Stimulated activated naive CD8-positive, alpha-beta T cell treated with anti-CD3 and anti-CD28 coated beads, Interleukin-15, Interleukin-2, amounts not matched to agents 100 U/mL and 50 U/mL, for 24 hours (primary cell): ENCODE measurements at regions not wholly inside any gene's neighbourhood (a gene's known extent, or its start where the extent isn't known, plus 50 kb on each side); places are given as distances from the start of the nearest gene placed in this dataset.

ENCODE experiments used
- ATAC-seq: fragments of 150-1000 bp; cut with Tn5 transposase; one replicate; pipeline ENCODE4 v1.10.0; 2021
- DNase-seq: peaks from one replicate; pipeline ENCODE4 v3.0.0; 2021

DNA sequence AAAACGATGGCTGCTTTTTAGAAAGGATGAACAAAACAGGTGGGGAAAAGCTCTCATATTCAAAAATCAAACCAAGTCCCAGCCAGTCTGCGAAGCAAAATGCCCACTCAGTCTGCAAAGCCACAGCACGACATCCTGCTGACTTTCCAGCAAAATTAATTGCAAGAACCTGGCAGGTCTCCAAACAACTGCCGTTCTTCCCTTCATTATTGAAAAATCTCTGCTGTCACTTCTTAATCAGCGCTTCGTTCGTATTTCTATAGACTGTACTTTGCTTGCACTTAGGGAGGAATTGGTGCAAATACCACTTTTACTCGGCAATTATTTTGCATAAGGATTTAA is 222.4 kb downstream of the CBLN4 start:
- ATAC-seq = no peak
- no peak for DNase-seq

DNA sequence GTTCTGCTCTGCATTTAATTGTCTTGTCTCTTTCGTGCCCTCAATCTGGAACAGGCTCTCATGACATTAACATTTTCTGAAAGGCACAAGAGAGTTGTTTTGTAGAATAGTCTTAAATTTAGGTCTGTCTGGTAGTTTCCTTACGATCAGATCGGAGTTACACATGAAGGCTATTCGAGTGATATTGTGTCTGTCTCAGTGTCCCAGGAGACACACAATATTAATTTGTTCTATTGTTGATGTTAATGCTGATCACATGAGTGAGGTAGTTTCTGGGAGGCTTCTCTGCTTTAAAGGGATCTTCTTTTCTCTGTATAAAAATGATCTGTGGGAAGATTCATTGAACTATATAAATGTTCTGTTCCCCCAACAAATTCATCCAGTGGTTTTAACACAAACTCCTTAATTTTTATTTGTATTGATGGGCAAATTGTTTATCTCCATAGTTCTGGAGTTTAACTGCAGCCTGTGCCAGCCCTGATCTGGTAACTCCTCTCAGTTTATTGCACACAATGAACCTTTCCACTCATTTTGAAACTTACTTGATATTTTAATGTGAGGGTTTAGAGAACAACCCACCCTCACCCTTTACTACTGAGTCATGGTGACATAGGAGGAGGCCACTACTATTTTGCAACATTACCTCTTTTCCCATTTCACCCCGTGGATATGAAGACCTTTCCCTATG is 223.0 kb downstream of the CBLN4 start:
- ATAC-seq = no peak
- no peak for DNase-seq

DNA sequence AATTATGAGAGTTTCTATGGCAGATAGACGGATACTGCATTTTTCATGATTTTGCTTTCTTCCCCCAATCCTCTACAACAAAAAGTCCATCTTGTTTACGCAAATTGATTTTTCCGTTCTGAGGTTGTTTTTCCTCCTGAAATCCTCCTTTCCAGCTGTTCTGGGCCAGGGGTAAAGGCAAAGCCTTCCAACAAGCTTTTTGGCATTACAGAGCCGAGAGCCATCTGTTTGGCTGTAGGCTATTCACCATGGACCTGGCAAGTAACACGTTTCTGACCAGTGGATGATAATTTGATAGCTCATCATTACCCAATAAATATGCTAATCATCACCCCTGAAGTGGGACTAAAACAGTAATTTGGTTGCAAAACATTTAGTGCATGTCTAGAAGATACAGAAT is 226.5 kb downstream of the CBLN4 start:
- ATAC-seq = no peak
- DNase-seq = no peak

DNA sequence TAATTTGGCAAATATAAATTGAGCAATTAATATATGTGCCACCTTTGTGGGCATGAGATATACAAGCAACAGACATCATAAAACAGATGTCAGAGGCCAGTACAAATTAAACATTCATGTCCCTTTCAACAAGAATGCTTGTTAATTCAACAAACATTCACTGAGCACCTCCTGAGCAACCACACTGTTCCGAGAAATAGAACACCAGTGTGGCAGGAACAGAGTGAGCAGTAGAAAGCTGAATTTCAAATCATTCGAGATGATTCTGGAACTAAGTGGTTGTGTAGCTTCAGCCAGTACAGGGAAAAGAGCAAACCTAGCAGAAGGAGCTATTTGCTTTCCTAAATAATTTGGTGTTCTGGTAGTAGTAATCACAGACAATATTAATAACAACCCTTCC is 227.7 kb downstream of the CBLN4 start:
- ATAC-seq = no peak
- no peak for DNase-seq

DNA sequence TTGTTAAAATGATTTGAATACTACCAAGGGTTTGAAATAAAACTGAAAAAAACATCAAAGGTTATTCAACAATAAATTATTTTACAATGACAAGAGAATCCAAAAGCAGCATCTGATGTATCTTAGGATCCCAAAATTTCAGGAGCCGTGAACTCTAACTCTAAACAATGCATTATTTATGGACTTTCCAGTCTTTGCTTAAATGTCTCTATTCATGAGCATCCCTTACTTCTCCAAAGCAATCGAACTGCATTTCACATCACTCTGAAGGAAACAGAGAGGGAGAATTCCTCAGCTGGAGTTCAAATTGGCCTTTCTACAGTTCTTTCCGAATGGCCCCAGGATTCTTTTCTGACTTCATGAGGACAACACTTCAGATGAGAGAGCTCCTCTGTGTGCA is 229.1 kb downstream of the CBLN4 start:
- DNase-seq (no peak), ATAC-seq (no peak)

DNA sequence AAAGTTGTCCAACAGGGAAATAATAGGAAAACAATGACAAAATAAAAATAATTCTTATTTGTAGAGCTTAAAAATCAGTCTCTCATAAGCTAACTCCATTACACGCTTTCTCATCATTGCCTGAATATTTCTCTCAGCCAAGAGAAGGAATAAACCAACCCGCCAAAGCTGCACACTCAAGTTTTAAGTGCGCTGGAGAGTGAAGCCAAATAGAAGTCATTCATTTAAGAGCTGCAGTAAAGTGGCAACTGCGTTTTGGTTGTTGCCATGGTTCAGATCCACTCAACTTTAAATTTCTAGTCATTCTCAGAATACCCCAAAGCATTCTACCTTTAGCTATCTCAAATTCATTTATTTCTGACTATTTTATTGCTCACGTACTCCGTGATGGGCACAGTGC is 230.7 kb downstream of the CBLN4 start:
- no peak for DNase-seq
- ATAC-seq = no peak

DNA sequence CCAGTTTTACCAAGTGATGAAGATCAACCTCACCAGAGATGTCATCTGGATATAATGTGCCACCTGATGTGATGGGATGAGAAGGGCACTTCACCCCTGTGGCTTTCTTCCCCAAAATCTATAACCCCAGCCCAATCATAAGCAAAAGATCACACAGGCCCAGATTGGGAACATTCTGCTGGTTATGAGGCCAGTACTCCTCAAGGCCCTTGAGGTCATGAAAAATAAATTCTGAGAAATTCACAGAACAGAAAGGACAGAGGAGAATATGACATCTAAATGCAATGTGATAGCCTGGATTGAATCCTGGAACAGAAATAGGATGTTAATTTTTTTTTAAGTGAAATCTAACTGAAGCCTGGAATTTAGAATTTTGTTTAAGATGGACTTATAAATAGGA is 243.5 kb downstream of the CBLN4 start:
- ATAC-seq = no peak
- DNase-seq = no peak

DNA sequence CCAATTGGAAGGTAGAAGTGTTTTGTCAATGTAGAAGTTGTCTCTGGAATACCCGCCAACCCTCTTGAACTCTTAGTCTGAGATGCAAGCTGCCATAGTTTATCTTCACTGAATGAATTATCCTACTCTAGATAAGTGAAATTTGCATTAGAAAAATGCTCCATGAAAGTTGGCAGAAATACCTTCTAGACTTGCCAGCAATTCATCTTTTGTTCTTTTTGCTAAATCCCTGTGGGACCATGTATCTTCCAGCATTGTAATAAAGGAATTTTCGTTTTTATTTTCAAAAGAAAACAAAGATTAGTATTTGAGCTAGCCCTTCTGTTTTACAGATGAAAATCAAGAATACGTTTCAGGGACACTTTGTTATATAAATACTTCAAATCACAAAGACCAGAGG is 244.2 kb downstream of the CBLN4 start:
- DNase-seq = no peak
- ATAC-seq = no peak

DNA sequence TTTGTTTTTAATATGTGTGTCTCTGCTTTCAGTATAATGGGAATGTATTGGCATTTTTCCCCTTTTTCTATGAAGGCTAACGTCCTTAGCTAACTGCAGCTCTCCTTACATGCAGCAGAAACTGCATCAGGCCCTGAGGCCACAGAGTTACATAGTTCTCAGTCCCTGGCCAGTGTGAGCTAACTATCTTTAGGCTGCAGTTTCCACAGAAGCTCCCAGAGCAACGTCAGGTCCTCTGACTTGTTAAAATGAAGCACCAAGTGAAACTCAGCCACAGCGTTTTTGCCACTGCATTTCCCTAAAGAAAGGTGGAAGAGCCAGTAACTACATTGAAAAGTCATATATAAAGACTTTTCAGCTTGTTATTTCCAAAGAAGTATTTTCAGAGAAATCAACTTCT is 244.7 kb downstream of the CBLN4 start:
- DNase-seq (no peak), ATAC-seq (no peak)

DNA sequence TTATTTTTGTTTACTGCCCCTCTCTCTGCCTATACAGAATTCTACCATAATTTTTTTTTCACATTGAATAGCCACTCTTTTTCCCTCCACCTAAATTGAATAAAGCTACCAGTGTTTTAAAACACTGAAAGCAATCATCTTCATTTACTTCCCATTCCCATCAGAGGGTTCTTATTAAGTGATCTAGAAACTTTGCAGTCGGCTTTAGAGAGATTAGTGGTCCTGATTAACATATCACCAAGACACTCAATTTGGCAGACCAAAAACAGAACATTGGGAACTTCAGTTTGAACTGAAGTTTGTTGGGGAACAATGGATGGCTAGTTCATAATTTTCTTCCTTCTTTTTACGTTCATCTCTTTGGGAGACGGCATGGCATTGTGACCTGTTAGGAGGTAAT is 249.5 kb downstream of the CBLN4 start:
- ATAC-seq (no peak), DNase-seq (no peak)

DNA sequence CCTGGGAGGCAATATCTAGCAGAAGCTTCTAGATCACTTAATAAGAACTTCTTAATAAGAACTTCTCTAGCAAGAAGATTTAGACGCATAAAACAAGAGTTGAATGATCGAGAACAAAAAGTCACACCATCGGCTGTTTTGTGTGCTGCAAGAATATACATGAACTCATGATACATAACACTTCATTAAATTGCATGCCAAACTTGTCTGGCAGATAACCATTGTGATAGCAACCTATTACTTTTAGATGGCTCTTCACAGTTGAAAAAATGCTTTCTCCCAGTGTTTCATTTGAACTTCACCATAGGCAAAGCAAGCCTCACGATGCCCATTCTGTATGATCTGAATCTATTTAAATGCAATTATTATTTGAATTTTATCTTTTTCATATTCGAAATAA is 249.9 kb downstream of the CBLN4 start:
- ATAC-seq = no peak
- no peak for DNase-seq

DNA sequence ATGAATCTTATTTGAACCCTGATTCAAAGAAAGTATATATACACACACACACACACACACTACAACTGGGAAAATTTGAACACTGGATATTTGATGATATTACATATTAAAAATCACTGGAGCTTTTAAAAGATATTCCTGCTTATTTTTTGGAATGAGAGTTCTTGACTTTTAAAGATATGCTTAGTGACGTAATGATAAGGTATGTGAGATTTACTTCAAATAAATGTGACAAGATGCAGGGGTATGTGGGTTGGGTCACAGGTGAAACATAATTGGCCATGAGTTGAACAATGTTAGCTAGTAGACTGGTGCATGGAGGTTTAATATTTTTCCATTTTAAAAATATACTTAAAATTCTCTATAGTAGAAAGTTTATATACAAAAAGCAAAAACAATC is 258.6 kb downstream of the CBLN4 start:
- DNase-seq (no peak), ATAC-seq (no peak)

DNA sequence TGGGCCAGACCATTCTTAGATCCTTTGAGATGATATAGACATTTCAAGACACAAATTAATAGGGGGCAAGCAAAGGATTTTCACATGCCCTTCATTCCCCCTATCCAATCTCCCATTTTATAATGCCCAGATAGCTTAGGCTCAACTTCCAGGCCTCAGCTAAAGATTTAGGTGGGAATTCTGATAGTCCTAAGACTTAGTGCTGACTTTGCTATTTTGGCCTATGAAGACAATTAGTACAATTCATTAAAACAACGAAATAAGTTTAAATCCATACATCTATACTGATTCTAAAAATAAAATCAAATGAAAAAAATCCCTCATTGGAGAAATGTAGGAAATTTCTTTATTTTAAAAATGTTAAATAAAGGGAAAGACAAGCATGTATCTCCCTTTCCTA is 259.5 kb downstream of the CBLN4 start:
- DNase-seq = no peak
- ATAC-seq = no peak

DNA sequence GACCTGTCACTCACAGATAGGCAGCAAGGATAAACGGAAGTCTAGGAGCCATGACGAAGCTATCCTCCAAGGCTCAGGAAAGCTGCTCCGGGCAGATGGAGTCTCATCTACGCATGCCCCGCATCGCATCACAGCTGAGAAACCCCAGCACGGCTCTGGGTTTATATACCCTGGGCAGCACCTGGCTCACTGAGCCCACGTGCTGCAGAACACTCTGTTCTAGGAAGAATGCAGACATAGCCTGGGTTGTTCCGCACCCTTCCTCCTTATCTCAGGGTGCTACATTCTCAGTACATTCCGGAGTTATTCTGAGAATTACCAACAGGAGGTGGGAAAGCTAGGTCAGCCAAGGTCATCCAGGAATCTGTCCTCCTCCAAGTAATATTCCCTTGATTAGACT is 260.4 kb downstream of the CBLN4 start:
- no peak for ATAC-seq
- DNase-seq = no peak

DNA sequence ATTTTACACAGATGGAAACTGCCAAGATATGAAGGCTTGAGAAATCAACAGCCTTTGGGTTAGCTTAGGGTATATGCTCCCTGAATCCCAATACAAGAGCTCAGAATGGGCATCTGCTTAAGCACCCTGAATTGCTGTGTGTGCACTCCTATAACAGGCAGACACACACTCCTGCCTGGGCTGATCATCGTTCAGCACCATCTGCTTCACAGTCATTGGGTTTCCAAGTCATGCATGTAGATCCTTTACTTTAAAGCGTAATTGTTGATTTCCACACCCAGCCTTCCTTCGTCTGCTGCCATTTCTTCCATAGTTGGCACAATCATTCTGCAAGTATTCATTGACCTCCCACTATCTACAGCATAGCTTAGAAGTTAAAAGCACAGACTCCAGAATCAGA is 263.5 kb downstream of the CBLN4 start:
- DNase-seq (no peak), ATAC-seq (no peak)

DNA sequence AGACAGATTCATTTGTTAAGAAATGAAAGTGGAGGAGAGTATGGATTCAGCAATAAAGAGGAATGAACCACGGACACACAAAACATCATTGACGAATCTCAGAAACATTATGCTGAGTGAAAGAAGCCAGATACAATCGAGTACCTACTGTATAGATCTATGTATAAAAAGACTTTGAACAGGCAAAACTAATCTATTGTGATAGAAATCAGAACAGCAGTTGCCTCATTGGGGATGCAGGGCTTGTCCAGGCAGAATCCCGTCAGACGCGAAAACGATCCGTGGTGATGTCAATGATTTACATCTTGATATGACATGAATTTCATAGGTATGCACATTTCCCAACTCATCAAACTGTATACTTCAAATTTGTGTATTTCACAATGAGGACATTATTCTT is 265.2 kb downstream of the CBLN4 start:
- ATAC-seq (no peak), DNase-seq (no peak)

DNA sequence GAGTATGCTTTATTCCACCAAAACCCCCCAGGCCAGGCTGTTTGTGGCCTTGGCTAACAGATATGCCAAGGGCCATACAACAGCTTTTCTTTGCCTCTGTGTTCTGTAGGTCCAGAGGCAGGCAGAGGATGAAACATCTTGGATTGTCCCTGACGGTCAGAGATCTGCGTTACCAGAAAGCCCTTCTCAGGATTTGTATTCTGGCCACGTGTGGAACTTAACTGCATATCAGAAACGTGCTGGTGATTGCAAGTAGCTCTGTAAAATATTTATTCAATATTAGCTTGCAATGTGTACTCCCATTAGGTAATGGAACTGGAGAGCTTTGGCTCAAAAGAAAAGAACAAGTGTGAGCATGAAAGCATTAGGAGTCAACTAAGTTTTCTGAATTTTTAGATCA is 275.0 kb downstream of the CBLN4 start:
- ATAC-seq (no peak), DNase-seq (no peak)

DNA sequence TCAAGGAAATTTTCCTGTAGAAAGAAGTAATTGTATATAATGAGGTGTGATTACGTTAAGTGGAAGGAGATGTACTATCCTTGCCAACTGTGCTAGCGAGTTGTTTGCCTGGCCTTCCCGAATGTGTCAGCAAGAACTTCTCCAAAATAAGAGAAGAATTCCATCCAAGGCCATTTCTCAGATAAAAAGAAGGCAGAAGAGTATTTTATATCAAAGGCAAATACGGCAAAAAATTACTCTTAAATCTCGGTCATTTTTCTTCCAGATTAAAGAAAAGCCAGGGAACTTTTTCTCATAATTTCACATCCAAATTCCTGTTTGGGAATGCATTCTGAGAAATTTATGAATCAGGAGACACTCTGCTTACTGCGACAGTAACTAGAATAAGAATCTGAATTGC is 290.6 kb downstream of the CBLN4 start:
- no peak for DNase-seq
- ATAC-seq = no peak

DNA sequence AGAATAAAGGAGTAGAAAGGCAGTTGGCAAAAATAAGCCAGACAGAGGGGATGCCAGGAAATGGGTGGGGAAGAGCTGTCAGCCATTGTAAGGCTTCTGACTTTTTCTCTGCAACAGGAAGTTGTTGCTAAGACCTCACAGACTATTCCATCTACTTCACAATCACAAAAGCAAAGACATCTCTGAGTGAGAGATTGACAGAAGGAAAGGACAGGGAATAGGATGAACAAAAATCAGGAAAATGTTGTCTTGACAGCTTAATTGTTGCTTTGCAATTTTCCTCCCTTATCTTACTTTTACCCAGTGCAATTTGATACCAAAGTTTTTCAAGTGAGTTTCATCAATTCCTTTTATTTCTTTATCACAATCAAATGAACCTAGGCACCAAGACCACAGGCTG is 291.2 kb downstream of the CBLN4 start:
- no peak for ATAC-seq
- no peak for DNase-seq

DNA sequence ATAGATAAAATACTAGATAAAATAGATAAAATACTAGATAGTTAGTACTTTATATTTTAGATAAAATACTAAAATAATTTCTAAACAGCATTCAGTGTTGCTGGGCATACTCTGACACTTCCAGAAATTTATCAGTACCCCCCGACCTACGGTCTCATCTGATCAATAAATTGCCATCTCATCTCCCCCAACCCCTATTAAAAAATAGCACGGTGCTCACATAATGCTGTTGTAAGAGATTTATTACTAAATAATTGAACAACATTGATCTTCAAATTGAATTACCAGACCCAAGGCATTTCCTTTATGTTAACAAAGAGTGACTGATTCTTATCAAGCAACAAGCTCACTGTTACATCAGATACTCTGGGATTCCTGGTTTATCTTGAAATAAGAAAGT is 300.9 kb downstream of the CBLN4 start:
- DNase-seq = no peak
- no peak for ATAC-seq

DNA sequence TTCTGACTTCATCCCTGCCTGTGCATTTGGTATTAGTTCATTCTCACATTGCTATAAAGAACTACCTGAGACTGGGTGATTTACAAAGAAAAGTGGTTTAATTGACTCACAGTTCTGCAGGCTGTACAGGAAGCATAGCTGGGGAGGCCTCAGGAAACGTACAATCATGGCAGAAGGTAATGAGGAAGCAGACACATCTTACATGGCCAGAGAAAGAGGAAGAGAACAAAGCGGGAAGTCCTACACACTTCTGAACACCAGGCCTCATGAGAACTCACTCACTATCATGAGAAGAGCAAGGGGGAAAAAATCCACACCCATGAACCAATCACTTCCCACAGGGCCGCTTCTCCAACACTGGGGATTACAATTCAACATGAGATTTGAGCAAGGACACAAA is 303.9 kb downstream of the CBLN4 start:
- no peak for DNase-seq
- no peak for ATAC-seq

DNA sequence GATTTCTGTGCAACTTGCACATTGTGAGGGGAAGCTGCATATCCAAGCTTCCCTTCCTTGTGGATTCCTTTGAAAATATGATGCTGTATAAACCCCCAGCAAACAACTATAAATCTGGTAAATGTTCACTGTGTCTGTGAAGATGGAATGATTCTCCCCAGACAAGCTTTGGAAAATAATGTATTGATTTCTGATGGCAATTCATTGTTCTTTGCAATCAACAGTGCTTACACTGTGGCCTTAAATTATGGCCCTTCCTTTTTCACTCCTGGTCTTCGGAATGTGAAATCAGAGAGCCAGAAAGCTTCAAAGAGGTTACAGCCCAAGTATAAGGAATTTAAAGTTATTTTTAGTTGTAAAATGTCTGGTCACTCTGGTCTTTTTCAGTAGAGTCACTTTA is 308.8 kb downstream of the CBLN4 start:
- DNase-seq = no peak
- ATAC-seq = no peak

DNA sequence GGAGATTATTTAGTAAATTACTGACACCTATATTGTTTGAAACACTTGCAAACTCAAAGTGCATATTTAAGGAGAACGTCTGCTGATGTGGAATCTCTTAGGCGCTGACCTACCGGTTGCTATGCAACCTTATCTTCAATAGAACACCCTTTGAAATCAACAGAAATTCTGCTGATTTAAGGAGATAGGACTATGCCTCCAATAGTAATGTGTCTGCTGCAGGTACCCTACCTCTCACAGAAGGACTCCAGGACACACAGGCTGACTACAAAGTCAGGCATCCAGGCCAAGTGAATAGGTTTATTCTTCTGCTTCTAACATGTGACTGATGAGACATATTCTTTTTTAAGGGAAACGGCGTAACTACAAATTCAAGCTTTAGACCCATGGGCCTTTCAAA is 311.7 kb downstream of the CBLN4 start:
- no peak for DNase-seq
- ATAC-seq = no peak

DNA sequence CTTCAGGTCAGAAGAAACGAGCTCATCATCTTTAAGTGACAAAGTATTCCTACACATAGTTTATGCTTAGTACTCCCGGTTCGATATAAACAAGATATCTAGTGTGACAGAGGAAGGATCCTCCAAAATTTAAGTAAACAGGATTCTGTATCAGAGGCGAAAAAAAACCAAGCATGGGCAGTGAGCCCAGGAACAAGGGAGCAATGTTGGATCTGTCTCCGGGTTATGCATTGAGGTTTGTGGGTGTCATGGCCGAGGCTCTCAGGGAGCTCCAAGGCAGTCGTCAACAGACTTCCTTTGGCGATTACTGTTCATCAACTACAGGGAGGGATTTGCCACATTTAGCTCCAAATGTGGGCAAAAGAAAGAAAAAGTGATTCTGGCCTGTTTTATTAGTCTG is 319.5 kb downstream of the CBLN4 start:
- DNase-seq (no peak), ATAC-seq (no peak)

DNA sequence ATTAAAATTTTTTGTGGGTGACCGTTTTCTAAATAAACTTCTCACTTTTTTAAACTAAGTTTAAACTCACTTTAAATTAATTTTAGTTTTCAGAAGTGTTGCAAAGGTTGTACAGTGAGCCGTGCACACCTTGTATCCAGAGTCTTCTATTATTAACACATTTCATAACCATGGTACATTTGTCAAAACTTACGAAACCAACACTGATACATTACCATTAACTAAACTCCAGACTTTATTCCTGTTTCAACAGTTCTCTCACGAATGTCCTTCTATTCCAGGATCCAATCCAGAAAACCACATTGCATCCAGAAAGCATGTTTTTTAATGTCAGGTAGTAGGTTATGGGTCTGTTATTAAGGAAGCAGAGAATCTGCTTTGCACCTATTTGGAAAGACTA is 319.9 kb downstream of the CBLN4 start:
- ATAC-seq (no peak), DNase-seq (no peak)
